ENCODE measurements at regions not wholly inside any gene's neighbourhood (a gene's known extent, or its start where the extent isn't known, plus 50 kb on each side); places are given as distances from the start of the nearest gene placed in this dataset.

DNA sequence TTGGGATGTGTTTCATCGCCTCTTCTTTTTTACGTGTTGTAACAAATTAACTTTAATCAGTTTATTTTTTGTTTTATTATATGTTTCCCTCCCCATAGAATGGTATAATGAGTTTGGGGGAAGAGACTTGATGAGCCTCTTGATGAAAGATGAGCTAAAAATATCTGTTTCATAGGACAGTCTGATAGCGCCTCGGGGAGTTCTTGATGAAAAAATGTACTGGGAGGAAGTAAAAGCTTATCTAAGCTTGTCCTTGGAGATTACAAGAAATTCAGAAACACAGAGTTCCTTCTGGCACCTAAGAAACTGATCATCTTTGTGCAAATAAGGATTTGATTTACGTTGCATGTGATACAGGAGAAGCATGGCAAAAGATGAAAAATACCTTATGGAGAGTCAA, 350.2 kb upstream of the CDH8 start:
- H3K9ac ChIP-seq = no peak overlapping the region
- no peaks in the 10 kb centered on the region for H3K36me3 ChIP-seq
- no peaks in the 10 kb centered on the region for H3K27me3 ChIP-seq
- H3K4me3 ChIP-seq = no peak overlapping the region
- no peaks in the 10 kb centered on the region for H3K9me3 ChIP-seq
- peaks cover 9% of the 10 kb centered on the region for H3K4me1 ChIP-seq
- TF ChIP-seq Cebpa-rat (IDR thresholded peaks at IDR 0.05) = no peak
- H4K20me1 ChIP-seq = no peaks in the 10 kb centered on the region
- H3K4me2 ChIP-seq = 0 out of 2 replicates have a peak overlapping the region, but pooled peaks have one; percentile 14
- H3K27ac ChIP-seq = no peak overlapping the region

- H3K36me3 ChIP-seq = no peaks in the 10 kb centered on the region
- no peak overlapping the region for H3K4me3 ChIP-seq
- H3K4me1 ChIP-seq = peaks cover 9% of the 10 kb centered on the region
- no peak overlapping the region for H3K9ac ChIP-seq
- no peak overlapping the region for H3K27ac ChIP-seq
- no peaks in the 10 kb centered on the region for H4K20me1 ChIP-seq
- no peaks in the 10 kb centered on the region for H3K27me3 ChIP-seq
- H3K4me2 ChIP-seq = no peak overlapping the region
- TF ChIP-seq Cebpa-rat (IDR thresholded peaks at IDR 0.05) = no peak
- H3K9me3 ChIP-seq = no peaks in the 10 kb centered on the region
These were observed 347.7 kb upstream of the CDH8 start for GRCh38 chr16:62383941-62384340.

DNA sequence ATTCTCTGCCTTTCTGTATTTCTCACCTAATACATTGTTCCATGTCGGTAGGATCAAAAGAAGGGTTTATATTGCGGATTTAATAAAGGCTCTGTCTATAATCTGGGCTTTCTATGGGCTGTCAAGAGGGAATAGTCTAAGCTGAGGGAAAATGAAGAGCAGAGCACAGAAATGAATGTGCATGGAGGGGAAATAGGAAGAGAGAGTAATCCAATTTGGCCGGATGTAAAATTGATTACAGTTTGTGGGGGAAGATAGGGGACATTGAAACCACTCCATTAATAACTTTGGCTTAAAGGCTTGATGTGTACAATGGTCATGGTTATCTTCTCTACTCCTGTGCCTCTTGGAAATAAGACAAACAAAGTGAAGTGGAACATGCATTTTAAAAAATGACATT, 334.2 kb upstream of the CDH8 start:
- Histone ChIP-seq H3K4me2 (no peak overlapping the region), H3K27ac (no peak overlapping the region), H3K27me3 (no peaks in the 10 kb centered on the region), H4K20me1 (no peaks in the 10 kb centered on the region), H3K36me3 (no peaks in the 10 kb centered on the region), H3K9me3 (no peaks in the 10 kb centered on the region), H3K4me3 (no peak overlapping the region), H3K9ac (no peak overlapping the region), H3K4me1 (no peaks in the 10 kb centered on the region)
- TF ChIP-seq Cebpa-rat (IDR thresholded peaks at IDR 0.05) = no peak

GRCh38 chr16:62363501-62363900, 327.3 kb upstream of the CDH8 start:
- Histone ChIP-seq H4K20me1 (no peaks in the 10 kb centered on the region), H3K9ac (no peak overlapping the region), H3K36me3 (no peaks in the 10 kb centered on the region), H3K27ac (no peak overlapping the region), H3K4me1 (no peaks in the 10 kb centered on the region), H3K4me2 (no peak overlapping the region), H3K9me3 (no peaks in the 10 kb centered on the region), H3K4me3 (no peak overlapping the region), H3K27me3 (no peaks in the 10 kb centered on the region)
- no peak for TF ChIP-seq Cebpa-rat (IDR thresholded peaks at IDR 0.05)

GRCh38 chr16:62353355-62353754, 317.1 kb upstream of the CDH8 start:
- H4K20me1 ChIP-seq = no peaks in the 10 kb centered on the region
- TF ChIP-seq Cebpa-rat (IDR thresholded peaks at IDR 0.05) = no peak

DNA sequence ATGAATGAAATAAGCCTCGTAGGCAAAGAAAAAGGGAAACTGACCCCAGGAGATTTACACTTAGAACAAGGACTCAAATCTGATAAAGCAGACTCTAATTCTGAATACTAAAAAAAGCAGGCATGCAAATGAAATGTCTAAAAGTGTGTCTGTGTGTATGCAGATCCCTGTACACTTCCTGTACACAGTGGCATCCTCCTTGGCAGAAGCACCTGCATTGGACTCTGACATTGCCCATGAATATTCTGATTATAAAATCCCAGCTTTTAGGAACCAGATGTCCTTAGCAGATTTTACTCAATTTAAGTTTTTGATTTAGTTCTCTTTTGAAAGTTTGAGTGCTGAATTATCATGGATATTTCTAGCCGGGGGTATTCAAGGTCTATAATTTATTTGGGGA, 306.0 kb upstream of the CDH8 start:
- Histone ChIP-seq H3K36me3 (no peaks in the 10 kb centered on the region), H4K20me1 (no peaks in the 10 kb centered on the region), H3K9me3 (no peaks in the 10 kb centered on the region), H3K4me3 (no peak overlapping the region), H3K4me2 (no peak overlapping the region), H3K27me3 (no peaks in the 10 kb centered on the region), H3K4me1 (no peaks in the 10 kb centered on the region), H3K27ac (no peak overlapping the region), H3K9ac (no peak overlapping the region)
- no peak for TF ChIP-seq Cebpa-rat (IDR thresholded peaks at IDR 0.05)

More at GRCh38 chr16:62353355-62353754, 317.1 kb upstream of the CDH8 start:
- no peak overlapping the region for H3K9ac ChIP-seq
- H3K4me3 ChIP-seq = no peak overlapping the region
- H3K27me3 ChIP-seq = no peaks in the 10 kb centered on the region
- H3K4me1 ChIP-seq = no peaks in the 10 kb centered on the region
- H3K27ac ChIP-seq = no peak overlapping the region
- H3K36me3 ChIP-seq = no peaks in the 10 kb centered on the region
- H3K9me3 ChIP-seq = no peaks in the 10 kb centered on the region
- H3K4me2 ChIP-seq = no peak overlapping the region

- no peaks in the 10 kb centered on the region for H3K4me1 ChIP-seq
- H3K4me2 ChIP-seq = no peak overlapping the region
- H3K27ac ChIP-seq = no peak overlapping the region
- no peaks in the 10 kb centered on the region for H3K27me3 ChIP-seq
- H3K4me3 ChIP-seq = no peak overlapping the region
- no peak for TF ChIP-seq Cebpa-rat (IDR thresholded peaks at IDR 0.05)
- no peak overlapping the region for H3K9ac ChIP-seq
- no peaks in the 10 kb centered on the region for H3K36me3 ChIP-seq
- H3K9me3 ChIP-seq = no peaks in the 10 kb centered on the region
- no peaks in the 10 kb centered on the region for H4K20me1 ChIP-seq
These were observed 299.1 kb upstream of the CDH8 start for GRCh38 chr16:62335356-62335755.

DNA sequence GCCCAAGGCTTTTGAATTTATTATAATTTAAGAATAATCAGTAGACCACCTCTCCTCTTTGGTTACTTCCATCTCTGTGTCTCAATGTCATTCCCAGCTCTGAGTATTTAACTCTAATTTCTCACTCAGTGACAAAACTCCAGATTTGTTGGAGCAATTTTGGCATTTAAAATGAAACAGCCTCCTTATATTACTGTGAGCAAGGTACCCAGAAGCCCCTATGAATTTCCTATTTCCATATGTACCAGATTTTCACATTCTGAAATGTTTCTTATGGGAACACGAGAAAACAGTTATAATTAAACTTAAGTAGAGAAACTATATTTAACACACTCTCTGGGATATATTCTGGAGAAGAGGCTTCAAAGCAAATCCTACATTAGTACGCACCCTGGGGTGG, 285.4 kb upstream of the CDH8 start:
- no peak overlapping the region for H3K4me2 ChIP-seq

GRCh38 chr16:62298600-62298999, 262.4 kb upstream of the CDH8 start:
- no peaks in the 10 kb centered on the region for H3K36me3 ChIP-seq
- no peak overlapping the region for H3K9ac ChIP-seq
- no peak for TF ChIP-seq Cebpa-rat (IDR thresholded peaks at IDR 0.05)

More for the DNA sequence above, 285.4 kb upstream of the CDH8 start:
- no peak for TF ChIP-seq Cebpa-rat (IDR thresholded peaks at IDR 0.05)
- no peaks in the 10 kb centered on the region for H3K36me3 ChIP-seq
- no peaks in the 10 kb centered on the region for H4K20me1 ChIP-seq
- H3K27me3 ChIP-seq = no peaks in the 10 kb centered on the region
- no peaks in the 10 kb centered on the region for H3K9me3 ChIP-seq
- H3K9ac ChIP-seq = no peak overlapping the region
- H3K4me1 ChIP-seq = no peaks in the 10 kb centered on the region
- no peak overlapping the region for H3K4me3 ChIP-seq
- no peak overlapping the region for H3K27ac ChIP-seq

GRCh38 chr16:62294213-62294972, 258.2 kb upstream of the CDH8 start:
- Histone ChIP-seq H3K4me3 (no peak overlapping the region), H3K9me3 (no peaks in the 10 kb centered on the region), H3K4me2 (no peak overlapping the region), H3K36me3 (no peaks in the 10 kb centered on the region), H3K9ac (no peak overlapping the region), H3K4me1 (no peaks in the 10 kb centered on the region), H4K20me1 (no peaks in the 10 kb centered on the region), H3K27me3 (no peaks in the 10 kb centered on the region), H3K27ac (no peak overlapping the region)
- TF ChIP-seq Cebpa-rat (IDR thresholded peaks at IDR 0.05) = no peak

More at GRCh38 chr16:62298600-62298999, 262.4 kb upstream of the CDH8 start:
- H4K20me1 ChIP-seq = no peaks in the 10 kb centered on the region
- no peaks in the 10 kb centered on the region for H3K27me3 ChIP-seq
- H3K4me2 ChIP-seq = no peak overlapping the region
- no peaks in the 10 kb centered on the region for H3K4me1 ChIP-seq
- no peak overlapping the region for H3K4me3 ChIP-seq
- H3K9me3 ChIP-seq = no peaks in the 10 kb centered on the region
- H3K27ac ChIP-seq = no peak overlapping the region

Data from BLaER1 (cell line).